WTC11 (cell line): ENCODE measurements at regions not wholly inside any gene's neighbourhood (a gene's known extent, or its start where the extent isn't known, plus 50 kb on each side); places are given as distances from the start of the nearest gene placed in this dataset.

ENCODE experiments used
- ATAC-seq: fragments of 200-7000 bp; cut with Tn5 transposase; 2 replicates; pipeline ENCODE4 v1.10.0; 2021; ENCODE audit warnings: mild to moderate bottlenecking, moderate library complexity
- CTCF ChIA-PET: fragments of 300-600 bp; sonication (Branson Sonifier 250); formaldehyde crosslinking; loops from one replicate; lab custom pipeline; 2021; ENCODE audit warnings: antibody characterized with exemption; lab: Charles Lee
- POLR2A ChIA-PET: fragments of 350-600 bp; sonication (Branson Sonifier 250); formaldehyde crosslinking; loops from one replicate; lab custom pipeline; 2021; ENCODE audit warnings: antibody characterized with exemption; lab: Charles Lee
- DNase-seq: peaks from one replicate; pipeline ENCODE4 v3.0.0; 2021; ENCODE audit warnings: low spot score
- H3K27ac Mint-ChIP-seq: 2 replicates; pipeline ENCODE4 v1.8.0; 2021; ENCODE audit warnings: mixed read lengths
- H3K27me3 Mint-ChIP-seq: 2 replicates; pipeline ENCODE4 v1.8.0; 2021; ENCODE audit warnings: low read depth, mild to moderate bottlenecking, moderate library complexity, mixed read lengths
- H3K36me3 Mint-ChIP-seq: 2 replicates; pipeline ENCODE4 v1.8.0; 2021; ENCODE audit warnings: mixed read lengths
- H3K4me1 Mint-ChIP-seq: 2 replicates; pipeline ENCODE4 v1.8.0; 2022; ENCODE audit warnings: mixed read lengths
- H3K4me3 Mint-ChIP-seq: 2 replicates; pipeline ENCODE4 v1.8.0; 2021; ENCODE audit warnings: mild to moderate bottlenecking, moderate library complexity, mixed read lengths
- H3K9me3 Mint-ChIP-seq: 2 replicates; pipeline ENCODE4 v1.8.0; 2021; ENCODE audit warnings: mixed read lengths
- CBFB ChIP-seq: sonication (generic); formaldehyde crosslinking; IDR thresholded peaks from 2 replicates; pipeline ENCODE4 v1.8.1; 2022; ENCODE audit warnings: mild to moderate bottlenecking, low read depth, missing genetic modification reagents
- FOXK1 ChIP-seq: sonication (generic); formaldehyde crosslinking; IDR thresholded peaks from 2 replicates; pipeline ENCODE4 v1.8.0; 2022; ENCODE audit warnings: mild to moderate bottlenecking, moderate library complexity, missing genetic modification reagents
- FOXP1 ChIP-seq: sonication (generic); formaldehyde crosslinking; IDR thresholded peaks from 2 replicates; pipeline ENCODE4 v1.8.0; 2022; ENCODE audit warnings: missing genetic modification reagents, mild to moderate bottlenecking, moderate library complexity, borderline replicate concordance
- GABPB1 ChIP-seq: sonication (generic); formaldehyde crosslinking; IDR thresholded peaks from 2 replicates; pipeline ENCODE4 v1.8.1; 2023; ENCODE audit warnings: mild to moderate bottlenecking, missing genetic modification reagents
- GRHL2 ChIP-seq: fragments of 250-450 bp; sonication (Bioruptor Pico); IDR thresholded peaks from 2 replicates; pipeline ENCODE4 v1.8.0; 2022; ENCODE audit warnings: mild to moderate bottlenecking, moderate library complexity; ENCODE audit not compliant: insufficient replicate concordance, severe bottlenecking
- JUN ChIP-seq: sonication (generic); formaldehyde crosslinking; IDR thresholded peaks from 2 replicates; pipeline ENCODE4 v1.8.0; 2023; ENCODE audit warnings: mild to moderate bottlenecking, missing genetic modification reagents
- MXD4 ChIP-seq: fragments of 250-450 bp; sonication (Bioruptor Pico); IDR thresholded peaks from 2 replicates; pipeline ENCODE4 v1.8.0; 2021; ENCODE audit warnings: mild to moderate bottlenecking, moderate library complexity, borderline replicate concordance
- OVOL2 ChIP-seq: fragments of 250-450 bp; sonication (Bioruptor Pico); IDR thresholded peaks from 2 replicates; pipeline ENCODE4 v1.9.0; 2021; ENCODE audit warnings: mild to moderate bottlenecking, borderline replicate concordance
- RORB ChIP-seq: fragments of 250-450 bp; sonication (Bioruptor Pico); IDR thresholded peaks from 2 replicates; pipeline ENCODE4 v1.9.0; 2021; ENCODE audit warnings: mild to moderate bottlenecking
- SOX15 ChIP-seq: fragments of 250-450 bp; sonication (Bioruptor Pico); IDR thresholded peaks from 2 replicates; pipeline ENCODE4 v1.9.0; 2021; ENCODE audit warnings: mild to moderate bottlenecking
- TEAD4 ChIP-seq: sonication (generic); formaldehyde crosslinking; IDR thresholded peaks from 2 replicates; pipeline ENCODE4 v1.8.0; 2022; ENCODE audit warnings: mild to moderate bottlenecking, missing genetic modification reagents
- ZNF121 ChIP-seq: sonication (generic); formaldehyde crosslinking; IDR thresholded peaks from 2 replicates; pipeline ENCODE4 v1.8.0; 2023; ENCODE audit warnings: missing genetic modification reagents
- ZNF219 ChIP-seq: sonication (generic); formaldehyde crosslinking; IDR thresholded peaks from 2 replicates; pipeline ENCODE4 v1.8.0; 2023; ENCODE audit warnings: missing genetic modification reagents, mild to moderate bottlenecking, borderline replicate concordance
- ZNF232 ChIP-seq: sonication (generic); formaldehyde crosslinking; IDR thresholded peaks from 2 replicates; pipeline ENCODE4 v1.8.0; 2022; ENCODE audit warnings: mild to moderate bottlenecking, missing genetic modification reagents
- ZNF416 ChIP-seq: fragments of 250-450 bp; sonication (Bioruptor Pico); IDR thresholded peaks from 2 replicates; pipeline ENCODE4 v1.9.0; 2021; ENCODE audit warnings: mild to moderate bottlenecking, inconsistent platforms
- ZNF423 ChIP-seq: fragments of 250-450 bp; sonication (Bioruptor Pico); IDR thresholded peaks from 2 replicates; pipeline ENCODE4 v2.1.2; 2022; ENCODE audit warnings: mild to moderate bottlenecking, moderate library complexity
- TF ChIP-seq, protein P1 (sequence below): sonication (generic); formaldehyde crosslinking; IDR thresholded peaks from 2 replicates; pipeline ENCODE4 v1.8.0; 2023; ENCODE audit warnings: missing genetic modification reagents
- TF ChIP-seq, protein P2 (sequence below): sonication (generic); formaldehyde crosslinking; IDR thresholded peaks from 2 replicates; pipeline ENCODE4 v1.8.0; 2022; ENCODE audit warnings: mild to moderate bottlenecking, missing genetic modification reagents
- TF ChIP-seq, protein P3 (sequence below): sonication (generic); formaldehyde crosslinking; IDR thresholded peaks from 2 replicates; pipeline ENCODE4 v1.8.0; 2022; ENCODE audit warnings: mild to moderate bottlenecking, missing genetic modification reagents
- TF ChIP-seq, protein P4 (sequence below): fragments of 250-450 bp; sonication (Bioruptor Pico); IDR thresholded peaks from 2 replicates; pipeline ENCODE4 v1.9.0; 2021; ENCODE audit warnings: mild to moderate bottlenecking
- TF ChIP-seq, protein P5 (sequence below): sonication (generic); formaldehyde crosslinking; IDR thresholded peaks from 2 replicates; pipeline ENCODE4 v1.8.1; 2022; ENCODE audit warnings: low read depth, mild to moderate bottlenecking, moderate library complexity, missing genetic modification reagents, borderline replicate concordance
- TF ChIP-seq, protein P6 (sequence below): sonication (generic); formaldehyde crosslinking; IDR thresholded peaks from 2 replicates; pipeline ENCODE4 v1.8.1; 2023; ENCODE audit warnings: mild to moderate bottlenecking, missing genetic modification reagents
- TF ChIP-seq, protein P7 (sequence below): sonication (generic); formaldehyde crosslinking; IDR thresholded peaks from 2 replicates; pipeline ENCODE4 v1.8.1; 2022; ENCODE audit warnings: low read depth, missing genetic modification reagents, borderline replicate concordance
- TF ChIP-seq, protein P8 (sequence below): sonication (generic); formaldehyde crosslinking; IDR thresholded peaks from 2 replicates; pipeline ENCODE4 v1.8.1; 2022; ENCODE audit warnings: missing genetic modification reagents, borderline replicate concordance

DNA sequence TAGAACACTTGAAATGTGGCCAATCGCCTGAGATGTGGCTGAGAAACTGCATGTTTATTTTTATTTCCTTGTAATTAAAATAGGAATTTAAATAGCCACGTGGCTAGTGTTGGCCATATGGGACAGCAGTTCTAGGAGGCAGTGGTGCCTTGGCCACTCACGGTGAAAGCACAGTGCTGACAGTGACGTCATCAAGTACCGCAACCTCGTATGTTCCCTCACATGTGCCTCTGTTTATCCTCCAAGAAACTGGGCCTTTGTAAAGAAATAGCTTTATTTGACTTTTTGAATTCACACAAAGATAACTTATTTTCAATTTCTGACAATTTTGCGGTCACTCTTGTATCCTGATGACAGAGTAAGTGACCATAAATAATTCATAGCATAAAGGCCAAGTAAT, 575.0 kb downstream of the DCDC2C start:
- Mint-ChIP-seq H3K4me3 (no peak overlapping the region), H3K36me3 (peaks cover 58% of the 10 kb centered on the region), H3K9me3 (peaks cover 71% of the 10 kb centered on the region), H3K4me1 (no peaks in the 10 kb centered on the region)
- ATAC-seq = no peak
- POLR2A ChIA-PET = no interaction called here
- TF ChIP-seq FOXK1 (CRISPR knock-in tag) (no peak), ZNF219 (CRISPR knock-in tag) (no peak), GRHL2 (no peak), ZNF232 (CRISPR knock-in tag) (no peak), JUN (CRISPR knock-in tag) (no peak), OVOL2 (no peak), RORB (no peak)
- TF ChIP-seq, protein P1, sequence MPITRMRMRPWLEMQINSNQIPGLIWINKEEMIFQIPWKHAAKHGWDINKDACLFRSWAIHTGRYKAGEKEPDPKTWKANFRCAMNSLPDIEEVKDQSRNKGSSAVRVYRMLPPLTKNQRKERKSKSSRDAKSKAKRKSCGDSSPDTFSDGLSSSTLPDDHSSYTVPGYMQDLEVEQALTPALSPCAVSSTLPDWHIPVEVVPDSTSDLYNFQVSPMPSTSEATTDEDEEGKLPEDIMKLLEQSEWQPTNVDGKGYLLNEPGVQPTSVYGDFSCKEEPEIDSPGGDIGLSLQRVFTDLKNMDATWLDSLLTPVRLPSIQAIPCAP (CRISPR knock-in tag) = no peak
- TF ChIP-seq, protein P2, sequence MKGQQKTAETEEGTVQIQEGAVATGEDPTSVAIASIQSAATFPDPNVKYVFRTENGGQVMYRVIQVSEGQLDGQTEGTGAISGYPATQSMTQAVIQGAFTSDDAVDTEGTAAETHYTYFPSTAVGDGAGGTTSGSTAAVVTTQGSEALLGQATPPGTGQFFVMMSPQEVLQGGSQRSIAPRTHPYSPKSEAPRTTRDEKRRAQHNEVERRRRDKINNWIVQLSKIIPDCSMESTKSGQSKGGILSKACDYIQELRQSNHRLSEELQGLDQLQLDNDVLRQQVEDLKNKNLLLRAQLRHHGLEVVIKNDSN (CRISPR knock-in tag) = no peak
- TF ChIP-seq, all 79 proteins: peak for 0
- Mint-ChIP-seq H3K27ac (no peak overlapping the region), H3K27me3 (peaks cover 5% of the 10 kb centered on the region)
- no peak for DNase-seq
- CTCF ChIA-PET = no interaction called here

DNA sequence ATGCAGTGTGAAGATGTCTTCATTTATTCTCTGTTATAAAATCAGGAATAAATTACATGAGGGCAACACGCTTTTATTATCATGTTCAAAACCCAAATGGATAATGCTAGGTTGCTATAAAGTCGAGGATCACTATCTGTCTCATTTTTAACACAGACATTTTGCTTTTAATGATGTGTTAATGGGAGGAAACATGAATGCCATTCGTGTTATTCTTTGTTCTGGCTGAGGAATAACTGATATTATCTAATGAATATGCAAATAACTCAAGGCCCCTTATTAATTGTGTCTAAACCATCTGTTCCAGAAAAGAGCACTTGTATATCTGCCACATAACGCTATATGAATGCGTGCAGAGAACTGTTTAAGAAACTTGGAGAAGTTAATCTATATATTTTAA, 576.1 kb downstream of the DCDC2C start:
- H3K27ac Mint-ChIP-seq = no peak overlapping the region
- H3K36me3 Mint-ChIP-seq = peaks cover 60% of the 10 kb centered on the region
- peaks cover 5% of the 10 kb centered on the region for H3K27me3 Mint-ChIP-seq
- H3K4me1 Mint-ChIP-seq = no peaks in the 10 kb centered on the region
- DNase-seq (no peak), ATAC-seq (no peak)
- CTCF ChIA-PET = no interaction called here
- H3K4me3 Mint-ChIP-seq = no peak overlapping the region
- POLR2A ChIA-PET = no interaction called here
- TF ChIP-seq ZNF423 (CRISPR knock-in tag) (no peak), TEAD4 (CRISPR knock-in tag) (no peak), MXD4 (CRISPR knock-in tag) (no peak)
- TF ChIP-seq, protein P3, sequence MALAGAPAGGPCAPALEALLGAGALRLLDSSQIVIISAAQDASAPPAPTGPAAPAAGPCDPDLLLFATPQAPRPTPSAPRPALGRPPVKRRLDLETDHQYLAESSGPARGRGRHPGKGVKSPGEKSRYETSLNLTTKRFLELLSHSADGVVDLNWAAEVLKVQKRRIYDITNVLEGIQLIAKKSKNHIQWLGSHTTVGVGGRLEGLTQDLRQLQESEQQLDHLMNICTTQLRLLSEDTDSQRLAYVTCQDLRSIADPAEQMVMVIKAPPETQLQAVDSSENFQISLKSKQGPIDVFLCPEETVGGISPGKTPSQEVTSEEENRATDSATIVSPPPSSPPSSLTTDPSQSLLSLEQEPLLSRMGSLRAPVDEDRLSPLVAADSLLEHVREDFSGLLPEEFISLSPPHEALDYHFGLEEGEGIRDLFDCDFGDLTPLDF = no peak
- peaks cover 71% of the 10 kb centered on the region for H3K9me3 Mint-ChIP-seq

DNA sequence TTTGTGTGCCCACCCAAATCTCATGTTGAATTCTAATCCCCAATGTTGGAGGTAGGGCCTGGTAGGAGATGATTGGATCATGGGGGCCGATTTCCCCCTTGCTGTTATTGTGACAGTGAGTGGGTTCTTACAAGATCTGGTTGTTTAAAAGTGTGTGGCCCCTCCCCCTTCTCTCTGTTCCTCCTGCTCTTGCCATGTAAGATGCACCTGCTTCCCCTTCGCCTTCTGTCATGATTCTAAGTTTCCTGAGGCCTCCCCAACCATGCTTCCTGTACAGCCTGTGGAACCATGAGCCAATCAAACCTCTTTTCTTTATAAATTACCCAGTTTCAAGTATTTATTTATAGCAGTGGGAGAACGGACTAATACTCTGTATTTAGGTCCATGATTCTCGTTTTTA, 588.1 kb downstream of the DCDC2C start:
- CTCF ChIA-PET = no interaction called here
- TF ChIP-seq GABPB1 (CRISPR knock-in tag) (no peak), TEAD4 (CRISPR knock-in tag) (no peak), SOX15 (CRISPR knock-in tag) (no peak), FOXP1 (CRISPR knock-in tag) (no peak), ZNF416 (CRISPR knock-in tag) (no peak), CBFB (CRISPR knock-in tag) (no peak), ZNF121 (CRISPR knock-in tag) (no peak)
- TF ChIP-seq, protein P4, sequence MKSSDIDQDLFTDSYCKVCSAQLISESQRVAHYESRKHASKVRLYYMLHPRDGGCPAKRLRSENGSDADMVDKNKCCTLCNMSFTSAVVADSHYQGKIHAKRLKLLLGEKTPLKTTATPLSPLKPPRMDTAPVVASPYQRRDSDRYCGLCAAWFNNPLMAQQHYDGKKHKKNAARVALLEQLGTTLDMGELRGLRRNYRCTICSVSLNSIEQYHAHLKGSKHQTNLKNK (CRISPR knock-in tag) = no peak
- TF ChIP-seq, protein P5, sequence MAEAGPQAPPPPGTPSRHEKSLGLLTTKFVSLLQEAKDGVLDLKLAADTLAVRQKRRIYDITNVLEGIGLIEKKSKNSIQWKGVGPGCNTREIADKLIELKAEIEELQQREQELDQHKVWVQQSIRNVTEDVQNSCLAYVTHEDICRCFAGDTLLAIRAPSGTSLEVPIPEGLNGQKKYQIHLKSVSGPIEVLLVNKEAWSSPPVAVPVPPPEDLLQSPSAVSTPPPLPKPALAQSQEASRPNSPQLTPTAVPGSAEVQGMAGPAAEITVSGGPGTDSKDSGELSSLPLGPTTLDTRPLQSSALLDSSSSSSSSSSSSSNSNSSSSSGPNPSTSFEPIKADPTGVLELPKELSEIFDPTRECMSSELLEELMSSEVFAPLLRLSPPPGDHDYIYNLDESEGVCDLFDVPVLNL (CRISPR knock-in tag) = no peak
- TF ChIP-seq, protein P1 (CRISPR knock-in tag) = no peak
- TF ChIP-seq, protein P6, sequence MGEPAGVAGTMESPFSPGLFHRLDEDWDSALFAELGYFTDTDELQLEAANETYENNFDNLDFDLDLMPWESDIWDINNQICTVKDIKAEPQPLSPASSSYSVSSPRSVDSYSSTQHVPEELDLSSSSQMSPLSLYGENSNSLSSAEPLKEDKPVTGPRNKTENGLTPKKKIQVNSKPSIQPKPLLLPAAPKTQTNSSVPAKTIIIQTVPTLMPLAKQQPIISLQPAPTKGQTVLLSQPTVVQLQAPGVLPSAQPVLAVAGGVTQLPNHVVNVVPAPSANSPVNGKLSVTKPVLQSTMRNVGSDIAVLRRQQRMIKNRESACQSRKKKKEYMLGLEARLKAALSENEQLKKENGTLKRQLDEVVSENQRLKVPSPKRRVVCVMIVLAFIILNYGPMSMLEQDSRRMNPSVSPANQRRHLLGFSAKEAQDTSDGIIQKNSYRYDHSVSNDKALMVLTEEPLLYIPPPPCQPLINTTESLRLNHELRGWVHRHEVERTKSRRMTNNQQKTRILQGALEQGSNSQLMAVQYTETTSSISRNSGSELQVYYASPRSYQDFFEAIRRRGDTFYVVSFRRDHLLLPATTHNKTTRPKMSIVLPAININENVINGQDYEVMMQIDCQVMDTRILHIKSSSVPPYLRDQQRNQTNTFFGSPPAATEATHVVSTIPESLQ (CRISPR knock-in tag) = no peak
- TF ChIP-seq, protein P7, sequence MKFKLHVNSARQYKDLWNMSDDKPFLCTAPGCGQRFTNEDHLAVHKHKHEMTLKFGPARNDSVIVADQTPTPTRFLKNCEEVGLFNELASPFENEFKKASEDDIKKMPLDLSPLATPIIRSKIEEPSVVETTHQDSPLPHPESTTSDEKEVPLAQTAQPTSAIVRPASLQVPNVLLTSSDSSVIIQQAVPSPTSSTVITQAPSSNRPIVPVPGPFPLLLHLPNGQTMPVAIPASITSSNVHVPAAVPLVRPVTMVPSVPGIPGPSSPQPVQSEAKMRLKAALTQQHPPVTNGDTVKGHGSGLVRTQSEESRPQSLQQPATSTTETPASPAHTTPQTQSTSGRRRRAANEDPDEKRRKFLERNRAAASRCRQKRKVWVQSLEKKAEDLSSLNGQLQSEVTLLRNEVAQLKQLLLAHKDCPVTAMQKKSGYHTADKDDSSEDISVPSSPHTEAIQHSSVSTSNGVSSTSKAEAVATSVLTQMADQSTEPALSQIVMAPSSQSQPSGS (CRISPR knock-in tag) = no peak
- TF ChIP-seq, protein P8, sequence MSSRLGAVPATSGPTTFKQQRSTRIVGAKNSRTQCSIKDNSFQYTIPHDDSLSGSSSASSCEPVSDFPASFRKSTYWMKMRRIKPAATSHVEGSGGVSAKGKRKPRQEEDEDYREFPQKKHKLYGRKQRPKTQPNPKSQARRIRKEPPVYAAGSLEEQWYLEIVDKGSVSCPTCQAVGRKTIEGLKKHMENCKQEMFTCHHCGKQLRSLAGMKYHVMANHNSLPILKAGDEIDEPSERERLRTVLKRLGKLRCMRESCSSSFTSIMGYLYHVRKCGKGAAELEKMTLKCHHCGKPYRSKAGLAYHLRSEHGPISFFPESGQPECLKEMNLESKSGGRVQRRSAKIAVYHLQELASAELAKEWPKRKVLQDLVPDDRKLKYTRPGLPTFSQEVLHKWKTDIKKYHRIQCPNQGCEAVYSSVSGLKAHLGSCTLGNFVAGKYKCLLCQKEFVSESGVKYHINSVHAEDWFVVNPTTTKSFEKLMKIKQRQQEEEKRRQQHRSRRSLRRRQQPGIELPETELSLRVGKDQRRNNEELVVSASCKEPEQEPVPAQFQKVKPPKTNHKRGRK = no peak

More for the DNA sequence above, 588.1 kb downstream of the DCDC2C start:
- H3K36me3 Mint-ChIP-seq = peaks cover 47% of the 10 kb centered on the region
- peaks cover 4% of the 10 kb centered on the region for H3K27me3 Mint-ChIP-seq
- peaks cover 71% of the 10 kb centered on the region for H3K9me3 Mint-ChIP-seq
- ATAC-seq (no peak), DNase-seq (no peak)
- POLR2A ChIA-PET = no interaction called here
- no peaks in the 10 kb centered on the region for H3K4me1 Mint-ChIP-seq
- H3K27ac Mint-ChIP-seq = no peak overlapping the region
- no peak overlapping the region for H3K4me3 Mint-ChIP-seq
